Skeletal muscle tissue (tissue), 3 donors: ENCODE measurements at regions not wholly inside any gene's neighbourhood (a gene's known extent, or its start where the extent isn't known, plus 50 kb on each side); places are given as distances from the start of the nearest gene placed in this dataset.
"Not testable (repeated sequence)": the region's sequence is repeated elsewhere in the genome, so short reads cannot be mapped to it uniquely, and the experiment has no call there.

Experiments used
- H3K27ac ChIP-seq: one replicate; pipeline ENCODE4 v1.7.0; 2013; ENCODE audit warnings: mild to moderate bottlenecking, low read depth, low read length, inconsistent platforms
- H3K27me3 ChIP-seq, 3 donors: one replicate each; pipeline ENCODE4 v1.7.0; 2013; ENCODE audit warnings: low read length in 3 of 3; ENCODE audit not compliant: control insufficient read depth in 3 of 3, insufficient read depth in 3 of 3
- H3K36me3 ChIP-seq, 3 donors: one replicate each; pipeline ENCODE4 v1.7.0; 2013; ENCODE audit warnings: low read length in 3 of 3; ENCODE audit not compliant: control insufficient read depth in 3 of 3, insufficient read depth in 3 of 3
- H3K4me1 ChIP-seq, 3 donors: one replicate each; pipeline ENCODE4 v1.7.0; 2013; ENCODE audit warnings: low read length in 3 of 3, mild to moderate bottlenecking in 3 of 3; ENCODE audit not compliant: control insufficient read depth in 3 of 3, insufficient read depth in 3 of 3
- H3K4me3 ChIP-seq, 3 donors: one replicate each; pipeline ENCODE4 v1.7.0; 2013; ENCODE audit warnings: low read length in 3 of 3
- H3K9ac ChIP-seq, 3 donors: one replicate each; pipeline ENCODE4 v1.7.0; 2013; ENCODE audit warnings: low read length in 3 of 3, mild to moderate bottlenecking in 3 of 3, moderate library complexity in 2 of 3, low read depth in 1 of 3
- H3K9me3 ChIP-seq, 3 donors: one replicate each; pipeline ENCODE4 v1.7.0; 2013; ENCODE audit warnings: low read length in 3 of 3; ENCODE audit not compliant: control insufficient read depth in 3 of 3
- donor health status: Osteomylitis.

GRCh38 chr9:2401746-2402145 lies 219.8 kb upstream of the VLDLR start:
- not testable (repeated sequence) for H3K36me3 ChIP-seq, H3K27me3 ChIP-seq, H3K9ac ChIP-seq, H3K4me1 ChIP-seq, H3K9me3 ChIP-seq, H3K27ac ChIP-seq, H3K4me3 ChIP-seq

- H3K27ac ChIP-seq, result no peak overlapping the region
- no peaks in the 10 kb centered on the region for H3K4me1 ChIP-seq
- H3K4me3 ChIP-seq, result no peak overlapping the region
- no peaks in the 10 kb centered on the region for H3K36me3 ChIP-seq
- H3K27me3 ChIP-seq, result no peaks in the 10 kb centered on the region
- no peak overlapping the region for H3K9ac ChIP-seq
- H3K9me3 ChIP-seq, result peaks cover 0 to 3% (median 0%) of the 10 kb centered on the region in 3 donors
Observed at GRCh38 chr9:2403701-2404100, 217.9 kb upstream of the VLDLR start.

GRCh38 chr9:2406252-2406651 lies 215.3 kb upstream of the VLDLR start:
- H3K9ac ChIP-seq, result no peak overlapping the region
- no peaks in the 10 kb centered on the region for H3K27me3 ChIP-seq
- peaks cover 0 to under 1% (median 0%) of the 10 kb centered on the region in 3 donors for H3K4me1 ChIP-seq
- peaks cover 0 to 3% (median 0%) of the 10 kb centered on the region in 3 donors for H3K9me3 ChIP-seq
- no peaks in the 10 kb centered on the region for H3K36me3 ChIP-seq
- H3K27ac ChIP-seq, result no peak overlapping the region
- H3K4me3 ChIP-seq, result no peak overlapping the region

- no peaks in the 10 kb centered on the region for H3K36me3 ChIP-seq
- H3K4me3 ChIP-seq, result no peak overlapping the region
- H3K4me1 ChIP-seq, result peaks cover 0 to 3% (median 0%) of the 10 kb centered on the region in 3 donors
- H3K27ac ChIP-seq, result no peak overlapping the region
- no peaks in the 10 kb centered on the region for H3K27me3 ChIP-seq
- no peak overlapping the region for H3K9ac ChIP-seq
- peaks cover 0 to 3% (median 0%) of the 10 kb centered on the region in 3 donors for H3K9me3 ChIP-seq
Observed at GRCh38 chr9:2407450-2407849, 214.1 kb upstream of the VLDLR start.

- Histone ChIP-seq H3K9me3 (no peaks in the 10 kb centered on the region), H3K36me3 (no peaks in the 10 kb centered on the region), H3K27me3 (no peaks in the 10 kb centered on the region), H3K4me1 (peaks cover 0 to 3% (median 0%) of the 10 kb centered on the region in 3 donors), H3K4me3 (no peak overlapping the region), H3K9ac (no peak overlapping the region), H3K27ac (no peak overlapping the region)
Observed at GRCh38 chr9:2411459-2412215, 209.9 kb upstream of the VLDLR start.

GRCh38 chr9:2413160-2413805 lies 208.3 kb upstream of the VLDLR start:
- no peaks in the 10 kb centered on the region for H3K27me3 ChIP-seq
- H3K4me3 ChIP-seq, result no peak overlapping the region
- peaks cover 0 to 3% (median 0%) of the 10 kb centered on the region in 3 donors for H3K4me1 ChIP-seq
- H3K9ac ChIP-seq, result no peak overlapping the region
- no peaks in the 10 kb centered on the region for H3K9me3 ChIP-seq
- no peaks in the 10 kb centered on the region for H3K36me3 ChIP-seq
- no peak overlapping the region for H3K27ac ChIP-seq

GRCh38 chr9:2414465-2414864 lies 207.1 kb upstream of the VLDLR start:
- no peaks in the 10 kb centered on the region for H3K9me3 ChIP-seq
- H3K4me1 ChIP-seq, result peaks cover 4 to 8% (median 4%) of the 10 kb centered on the region in 3 donors
- H3K9ac ChIP-seq, result no peak overlapping the region
- no peaks in the 10 kb centered on the region for H3K27me3 ChIP-seq
- no peaks in the 10 kb centered on the region for H3K36me3 ChIP-seq
- H3K27ac ChIP-seq, result no peak overlapping the region
- H3K4me3 ChIP-seq, result no peak overlapping the region

- Histone ChIP-seq H3K27me3 (no peaks in the 10 kb centered on the region), H3K9me3 (no peaks in the 10 kb centered on the region), H3K36me3 (no peaks in the 10 kb centered on the region), H3K4me1 (peaks cover 4 to 8% (median 4%) of the 10 kb centered on the region in 3 donors), H3K9ac (no peak overlapping the region), H3K4me3 (no peak overlapping the region), H3K27ac (no peak overlapping the region)
Observed at GRCh38 chr9:2415326-2415725, 206.3 kb upstream of the VLDLR start.

GRCh38 chr9:2417730-2418129 lies 203.9 kb upstream of the VLDLR start:
- no peaks in the 10 kb centered on the region for H3K36me3 ChIP-seq
- H3K9ac ChIP-seq, result no peak overlapping the region
- no peaks in the 10 kb centered on the region for H3K9me3 ChIP-seq
- H3K4me1 ChIP-seq, result peaks cover 4 to 5% (median 4%) of the 10 kb centered on the region in 3 donors
- no peaks in the 10 kb centered on the region for H3K27me3 ChIP-seq
- no peak overlapping the region for H3K27ac ChIP-seq
- H3K4me3 ChIP-seq, result no peak overlapping the region

GRCh38 chr9:2418619-2419018 lies 203.0 kb upstream of the VLDLR start:
- Histone ChIP-seq H3K27me3 (no peaks in the 10 kb centered on the region), H3K9me3 (no peaks in the 10 kb centered on the region), H3K4me3 (no peak overlapping the region), H3K4me1 (peaks cover 4 to 5% (median 4%) of the 10 kb centered on the region in 3 donors), H3K9ac (no peak overlapping the region), H3K36me3 (no peaks in the 10 kb centered on the region), H3K27ac (no peak overlapping the region)
